ENCODE measurements at regions not wholly inside any gene's neighbourhood (a gene's known extent, or its start where the extent isn't known, plus 50 kb on each side); places are given as distances from the start of the nearest gene placed in this dataset.
"Not testable (repeated sequence)": the region's sequence is repeated elsewhere in the genome, so short reads cannot be mapped to it uniquely, and the experiment has no call there.

- FAIRE-seq, result no peak
These were observed 174.2 kb downstream of the LNPK start for GRCh38 chr2:175827856-175828255.

- FAIRE-seq, result no peak
These were observed 177.8 kb downstream of the LNPK start for GRCh38 chr2:175824243-175824642.

GRCh38 chr2:175823707-175824073 lies 178.4 kb downstream of the LNPK start:
- FAIRE-seq, result no peak

GRCh38 chr2:175823002-175823706 lies 178.9 kb downstream of the LNPK start:
- FAIRE-seq, result no peak

GRCh38 chr2:175817221-175817620 lies 184.8 kb downstream of the LNPK start:
- no peak for FAIRE-seq

GRCh38 chr2:175815537-175815936 lies 186.5 kb downstream of the LNPK start:
- FAIRE-seq, result no peak

- no peak for FAIRE-seq
These were observed 190.1 kb downstream of the LNPK start for GRCh38 chr2:175811971-175812370.

- no peak for FAIRE-seq
These were observed 193.2 kb downstream of the LNPK start for GRCh38 chr2:175808858-175809257.

- no peak for FAIRE-seq
These were observed 194.0 kb downstream of the LNPK start for GRCh38 chr2:175808078-175808477.

GRCh38 chr2:175807031-175807873 lies 194.8 kb downstream of the LNPK start:
- no peak for FAIRE-seq

GRCh38 chr2:175806570-175806969 lies 195.5 kb downstream of the LNPK start:
- FAIRE-seq, result no peak

GRCh38 chr2:175806125-175806490 lies 196.0 kb downstream of the LNPK start:
- FAIRE-seq, result no peak

- no peak for FAIRE-seq
These were observed 196.5 kb downstream of the LNPK start for GRCh38 chr2:175805442-175806124.

- FAIRE-seq, result no peak
These were observed 197.9 kb downstream of the LNPK start for GRCh38 chr2:175804122-175804521.

- not testable (repeated sequence) for FAIRE-seq
These were observed 205.6 kb downstream of the LNPK start for GRCh38 chr2:175796422-175796821.

- FAIRE-seq, result no peak
These were observed 208.4 kb downstream of the LNPK start for GRCh38 chr2:175793648-175794047.

- FAIRE-seq, result no peak
These were observed 209.2 kb downstream of the LNPK start for GRCh38 chr2:175792881-175793280.

- no peak for FAIRE-seq
These were observed 209.9 kb downstream of the LNPK start for GRCh38 chr2:175792199-175792598.

- FAIRE-seq, result no peak
These were observed 215.5 kb downstream of the LNPK start for GRCh38 chr2:175786471-175787124.

GRCh38 chr2:175777337-175777736 lies 224.7 kb downstream of the LNPK start:
- FAIRE-seq, result not testable (repeated sequence)

GRCh38 chr2:175769200-175769599 lies 232.9 kb downstream of the LNPK start:
- no peak for FAIRE-seq

GRCh38 chr2:175766880-175767279 lies 235.2 kb downstream of the LNPK start:
- FAIRE-seq, result no peak

GRCh38 chr2:175755656-175756386 lies 246.2 kb downstream of the LNPK start:
- FAIRE-seq, result no peak

Data from TTC549 (cell line).